Vagina (tissue), 2 donors: ENCODE measurements at regions not wholly inside any gene's neighbourhood (a gene's known extent, or its start where the extent isn't known, plus 50 kb on each side); places are given as distances from the start of the nearest gene placed in this dataset.
"Not testable (repeated sequence)": the region's sequence is repeated elsewhere in the genome, so short reads cannot be mapped to it uniquely, and the experiment has no call there.

Experiments
- DNase-seq, 2 donors: peaks; one replicate each; pipeline ENCODE4 v3.0.0-alpha.2; 2017; ENCODE audit errors: extremely low spot score in 2 of 2
- H3K27ac ChIP-seq: fragments of 200-600 bp; sonication (generic); one replicate; pipeline ENCODE4 v1.5.1; 2019
- H3K27me3 ChIP-seq: fragments of 200-600 bp; sonication (generic); one replicate; pipeline ENCODE4 v1.5.1; 2019
- H3K36me3 ChIP-seq, 2 donors: fragments of 200-600 bp; sonication (generic); one replicate each; pipeline ENCODE4 v1.5.1; 2017 to 2019
- H3K4me1 ChIP-seq: fragments of 200-600 bp; sonication (generic); one replicate; pipeline ENCODE4 v1.5.1; 2019
- H3K4me3 ChIP-seq, 2 donors: fragments of 200-600 bp; sonication (generic); 1 replicate in 1 of 2; 2 replicates in 1 of 2; pipeline ENCODE4 v1.5.1; 2016 to 2019
- H3K9me3 ChIP-seq: fragments of 200-600 bp; sonication (generic); one replicate; pipeline ENCODE4 v1.5.1; 2019
- intact Hi-C: fragments of 100-400 bp; cut with DNase I; formaldehyde crosslinking; loops from one replicate; pipeline ENCODE4 v1.15.1; 2023

DNA sequence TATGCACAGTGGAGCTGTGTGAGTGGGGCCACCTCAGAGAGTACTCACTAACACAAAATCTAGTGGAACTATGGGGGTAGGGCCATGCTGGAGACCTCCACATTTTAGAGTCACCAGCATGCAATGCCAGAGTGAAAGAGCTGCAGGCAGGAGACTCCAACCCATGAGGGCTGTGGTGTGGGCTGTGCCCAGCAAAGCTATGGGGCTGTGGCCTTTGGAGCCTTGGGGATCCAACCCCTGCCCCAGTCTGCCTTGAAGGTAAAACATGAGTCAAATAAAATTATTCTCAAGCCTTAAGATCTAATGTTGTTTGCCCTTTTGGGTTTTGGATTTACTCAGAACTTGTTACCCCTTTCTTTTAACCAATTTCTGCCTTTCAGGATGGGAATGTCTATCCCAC lies 163.8 kb upstream of the ZNF658 start:
- DNase-seq = peak in 1 of 2 donors; percentile 34
- H3K9me3 ChIP-seq, H3K27me3 ChIP-seq, H3K36me3 ChIP-seq, H3K4me3 ChIP-seq, H3K4me1 ChIP-seq, intact Hi-C loops, H3K27ac ChIP-seq: not testable (repeated sequence)

DNA sequence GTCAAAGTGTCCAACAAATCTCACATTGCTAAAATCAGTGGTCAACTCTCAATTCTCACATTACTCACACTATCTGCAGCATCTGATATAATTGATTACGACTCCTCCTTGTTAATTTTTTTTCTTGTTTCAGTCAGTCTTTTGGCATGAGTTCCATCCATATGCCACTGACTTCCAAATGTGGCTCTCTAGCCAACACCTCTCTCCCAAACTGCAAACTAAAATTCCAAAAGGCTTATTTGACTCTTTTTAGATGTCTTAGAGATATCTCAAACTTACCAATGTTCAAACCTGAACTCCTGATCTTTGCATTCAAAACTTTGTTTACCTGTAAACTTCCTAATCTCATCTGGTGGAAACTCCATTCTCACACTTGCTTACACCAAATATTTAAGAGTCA lies 162.1 kb upstream of the ZNF658 start:
- intact Hi-C loops = not testable (repeated sequence)

DNA sequence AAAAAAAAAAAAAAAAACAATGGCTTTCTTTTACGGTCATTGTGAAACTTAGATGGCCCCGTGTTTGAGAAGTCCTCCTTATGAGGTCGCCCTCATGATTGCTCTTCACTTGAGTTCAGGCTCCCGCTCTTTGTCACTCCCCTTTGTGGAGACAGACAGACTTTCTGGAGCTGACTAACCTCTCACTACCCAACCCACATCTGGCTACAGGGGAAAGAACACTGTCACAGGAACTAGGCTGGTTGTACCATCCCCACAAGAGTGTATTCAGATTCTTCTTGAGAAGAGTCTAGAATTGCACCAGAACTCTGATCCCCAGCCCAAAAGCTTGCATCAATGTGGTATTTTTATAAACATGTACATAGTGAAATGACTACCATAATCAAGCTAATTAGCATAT lies 160.4 kb upstream of the ZNF658 start:
- H3K27me3 ChIP-seq, H3K36me3 ChIP-seq, intact Hi-C loops, H3K4me3 ChIP-seq, H3K4me1 ChIP-seq, H3K27ac ChIP-seq, H3K9me3 ChIP-seq, DNase-seq: not testable (repeated sequence)

More for the DNA sequence above, 162.1 kb upstream of the ZNF658 start:
- H3K9me3 ChIP-seq, H3K27me3 ChIP-seq, H3K4me3 ChIP-seq, H3K36me3 ChIP-seq, H3K27ac ChIP-seq, DNase-seq, H3K4me1 ChIP-seq: not testable (repeated sequence)

DNA sequence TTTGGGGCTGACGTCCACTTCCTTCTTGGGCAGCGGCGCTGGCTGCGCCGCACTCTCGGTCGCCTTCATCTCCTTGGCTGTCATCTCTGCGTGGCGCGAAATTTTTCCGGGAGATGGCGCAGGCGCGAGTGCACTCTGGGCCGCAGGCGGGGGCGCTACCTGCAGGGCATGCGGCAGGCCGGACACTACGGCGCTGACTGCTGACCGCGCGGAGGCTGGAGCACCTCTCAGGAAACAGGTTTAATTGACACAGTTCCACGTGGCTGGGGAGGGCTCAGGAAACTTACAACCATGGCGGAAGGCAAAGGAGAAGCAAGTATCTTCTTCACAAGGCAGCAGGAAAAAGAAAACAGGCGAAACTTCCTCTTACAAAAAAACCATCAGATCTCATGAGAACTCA lies 154.7 kb upstream of the ZNF658 start:
- H3K4me1 ChIP-seq, H3K4me3 ChIP-seq, DNase-seq, H3K27ac ChIP-seq, H3K27me3 ChIP-seq, intact Hi-C loops, H3K9me3 ChIP-seq, H3K36me3 ChIP-seq: not testable (repeated sequence)

DNA sequence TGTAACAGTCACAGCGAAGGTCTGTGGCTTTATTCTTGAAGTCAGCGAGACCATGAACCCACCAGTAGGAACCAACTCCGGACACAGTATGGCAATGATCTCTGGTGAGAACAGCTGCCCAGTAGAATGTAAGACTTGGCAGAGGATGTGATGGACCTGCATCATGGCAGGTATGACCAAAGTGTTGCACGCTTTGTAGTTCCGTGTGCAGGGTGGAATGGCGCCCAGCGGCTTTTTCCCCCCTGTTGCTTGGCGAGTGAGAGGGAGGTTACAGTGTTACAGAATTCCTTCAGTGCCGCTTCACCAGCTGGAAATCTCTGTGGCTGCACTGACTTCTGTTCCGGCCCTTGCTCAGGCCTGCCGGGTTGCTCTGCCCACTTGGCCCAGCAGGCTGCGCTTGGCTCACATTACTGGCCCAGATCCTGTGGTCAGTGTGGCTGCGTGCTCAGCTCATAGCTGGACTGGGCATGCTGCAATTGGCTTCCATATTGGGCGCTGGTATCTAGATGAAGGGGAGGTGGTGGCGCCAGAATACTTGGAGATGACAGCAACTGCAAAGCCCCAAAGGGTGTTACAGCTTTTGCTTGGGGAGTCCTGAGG lies 148.1 kb upstream of the ZNF658 start:
- H3K9me3 ChIP-seq, H3K27me3 ChIP-seq, H3K4me3 ChIP-seq, intact Hi-C loops, H3K4me1 ChIP-seq, H3K27ac ChIP-seq, H3K36me3 ChIP-seq: not testable (repeated sequence)
- DNase-seq = peak; percentile 18 to 52

DNA sequence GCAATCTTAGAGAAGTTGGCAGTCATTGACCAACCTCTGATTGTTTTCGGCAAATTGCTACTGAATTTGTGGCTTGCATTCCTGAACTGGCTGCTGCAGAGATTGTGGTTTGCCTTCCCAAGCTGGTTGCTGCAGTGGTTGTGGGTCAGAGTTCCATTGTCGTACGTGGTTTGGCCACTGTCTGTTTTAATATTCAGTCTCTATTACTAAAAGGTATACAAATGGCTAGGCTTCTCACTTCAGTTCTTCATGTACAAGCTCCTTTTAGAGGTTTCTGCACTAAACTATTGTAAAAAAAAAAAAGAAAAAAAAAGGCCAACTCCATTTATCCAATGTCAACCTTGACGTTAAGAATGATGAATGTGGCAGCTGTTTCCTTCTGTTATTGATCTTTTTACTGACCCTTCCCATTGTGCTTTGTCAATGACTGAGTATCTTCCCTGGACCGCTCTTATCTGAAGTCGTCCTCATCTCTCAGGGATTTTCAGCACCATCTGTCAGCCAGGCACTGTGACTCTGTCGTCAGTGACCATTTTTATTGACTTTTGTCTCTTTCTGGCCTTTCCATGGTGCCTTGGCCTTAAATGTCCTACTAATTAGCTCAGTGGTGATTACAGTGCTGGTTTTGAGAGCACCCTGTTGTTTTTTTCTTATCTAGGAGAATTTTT lies 140.6 kb upstream of the ZNF658 start:
- H3K27ac ChIP-seq, H3K4me3 ChIP-seq, intact Hi-C loops, H3K4me1 ChIP-seq, H3K27me3 ChIP-seq, DNase-seq, H3K9me3 ChIP-seq, H3K36me3 ChIP-seq: not testable (repeated sequence)

DNA sequence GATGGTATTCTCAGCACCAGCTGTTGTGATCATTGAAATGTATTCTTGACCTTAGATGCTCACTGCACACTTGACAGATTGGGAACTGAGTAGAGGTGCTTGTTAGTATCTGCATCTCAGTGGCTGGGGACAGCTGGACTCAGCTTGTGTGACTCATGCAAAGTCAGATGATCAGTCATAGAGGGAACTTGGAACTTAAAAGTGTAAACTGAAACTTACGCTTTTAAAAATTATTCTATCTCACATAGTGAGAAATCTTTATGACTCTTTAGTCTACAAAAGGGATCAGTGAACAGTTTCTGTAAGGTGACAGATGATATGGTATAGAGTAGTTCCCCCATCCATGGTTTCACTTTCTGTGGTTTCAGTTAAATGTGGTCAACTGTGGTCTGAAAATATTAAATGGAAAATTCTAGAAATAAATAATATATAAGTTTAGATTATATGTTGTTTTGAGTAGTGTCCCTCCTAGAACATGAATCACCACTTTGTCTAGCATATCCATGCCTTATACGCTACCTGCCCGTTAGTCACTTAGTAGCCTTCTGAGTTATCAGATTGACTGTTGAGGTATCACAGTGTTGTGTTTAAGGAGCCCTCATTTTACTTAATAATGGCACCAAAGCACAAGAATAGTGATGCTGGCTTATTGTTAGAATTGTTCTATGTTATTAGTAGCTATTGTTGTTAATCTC lies 135.6 kb upstream of the ZNF658 start:
- H3K36me3 ChIP-seq, H3K4me3 ChIP-seq, H3K4me1 ChIP-seq, DNase-seq, H3K27me3 ChIP-seq, H3K9me3 ChIP-seq, intact Hi-C loops, H3K27ac ChIP-seq: not testable (repeated sequence)

DNA sequence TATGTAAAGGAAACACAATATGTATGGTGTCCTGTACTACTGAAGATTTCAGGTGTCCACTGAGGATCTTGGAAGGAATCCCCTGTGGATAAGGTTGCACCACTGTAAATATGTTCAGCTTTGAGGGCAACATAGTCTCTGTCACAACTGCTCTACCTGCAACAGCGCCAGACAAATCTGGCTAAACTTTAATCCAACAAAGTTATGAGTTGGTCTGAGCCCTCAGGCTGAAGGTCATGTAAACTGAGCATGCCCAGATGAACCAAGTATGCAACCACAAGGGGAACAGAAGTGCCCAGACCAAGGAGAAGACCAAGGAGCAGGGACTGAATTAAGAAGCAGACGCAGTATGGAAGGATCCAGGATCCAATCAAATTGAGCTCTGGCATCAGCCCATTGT lies 135.0 kb upstream of the ZNF658 start:
- DNase-seq, H3K27ac ChIP-seq, H3K27me3 ChIP-seq, H3K36me3 ChIP-seq, H3K9me3 ChIP-seq, H3K4me3 ChIP-seq, intact Hi-C loops, H3K4me1 ChIP-seq: not testable (repeated sequence)

DNA sequence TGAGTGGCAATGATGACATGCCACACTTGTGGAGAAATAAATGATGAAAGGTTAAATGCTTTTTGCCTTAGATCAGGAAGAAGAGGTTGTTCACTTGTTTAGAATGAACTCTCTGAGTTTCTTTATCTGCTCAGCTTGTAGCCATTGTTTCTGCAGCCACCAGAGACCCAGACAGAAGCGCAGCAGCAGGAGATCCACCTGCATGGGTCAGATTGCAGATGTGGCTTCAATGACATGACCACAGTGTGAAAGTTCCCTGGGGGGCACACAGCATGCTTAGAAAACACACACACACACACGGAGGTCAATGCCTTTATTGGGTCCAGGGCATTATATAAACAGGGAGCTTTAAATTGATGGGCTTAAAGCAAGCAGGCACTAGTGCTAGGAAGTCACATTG lies 129.0 kb upstream of the ZNF658 start:
- H3K36me3 ChIP-seq, H3K9me3 ChIP-seq, H3K4me1 ChIP-seq, H3K4me3 ChIP-seq, intact Hi-C loops, DNase-seq, H3K27ac ChIP-seq, H3K27me3 ChIP-seq: not testable (repeated sequence)

DNA sequence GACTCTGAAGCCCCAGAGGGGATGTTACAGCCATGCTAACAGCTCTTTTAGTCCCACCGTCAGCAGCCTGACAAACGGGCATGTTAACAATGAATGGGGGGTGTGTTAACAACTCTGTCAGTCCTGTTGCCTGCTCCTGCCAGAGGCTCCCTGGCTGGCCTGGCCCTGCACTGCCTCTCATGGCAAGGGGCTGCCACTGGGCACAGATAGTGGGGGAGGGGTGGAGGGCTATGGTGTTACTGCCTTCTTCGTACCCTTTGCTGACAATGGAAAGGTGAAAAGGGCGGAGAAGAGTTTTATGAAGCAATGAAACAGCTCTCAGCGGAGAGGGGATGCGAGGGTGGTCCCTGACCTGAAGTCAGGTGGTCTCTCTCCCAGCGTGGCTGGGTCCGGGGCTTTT lies 125.9 kb upstream of the ZNF658 start:
- H3K27me3 ChIP-seq, H3K9me3 ChIP-seq, H3K27ac ChIP-seq, H3K4me3 ChIP-seq, H3K36me3 ChIP-seq, intact Hi-C loops, DNase-seq, H3K4me1 ChIP-seq: not testable (repeated sequence)

DNA sequence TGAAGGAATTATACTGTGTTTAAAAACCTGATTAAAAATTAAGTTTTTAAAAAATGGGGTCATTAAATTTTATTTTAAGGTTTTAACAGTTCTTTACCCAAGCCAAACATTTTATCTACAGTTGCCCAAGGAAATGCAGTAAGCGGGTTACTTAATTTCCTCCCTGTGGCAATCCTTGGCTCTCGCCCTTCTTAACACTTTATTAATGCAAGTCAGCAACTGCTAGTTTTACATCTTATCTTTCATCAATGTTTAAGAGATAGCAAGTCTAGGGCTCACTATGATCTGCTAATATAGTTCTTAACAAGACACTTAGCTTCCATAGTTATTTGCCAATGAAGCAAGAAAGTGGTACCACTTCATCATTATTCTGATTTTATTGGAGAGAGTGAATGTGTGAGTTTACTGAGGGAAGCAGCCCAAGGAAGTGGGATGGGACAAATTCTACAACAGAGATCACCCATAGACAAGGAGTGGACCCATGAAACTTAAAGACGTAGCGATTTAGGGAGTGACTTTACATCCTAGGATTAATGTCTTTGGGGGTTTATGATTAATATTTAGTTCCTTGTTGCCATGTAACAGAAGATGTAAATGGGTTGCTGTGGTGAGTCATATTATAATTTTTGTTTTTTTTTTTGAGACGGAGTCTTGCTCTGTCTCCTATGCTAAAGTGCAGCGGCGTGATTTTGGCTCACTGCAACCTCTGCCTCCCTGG lies 120.4 kb upstream of the ZNF658 start:
- DNase-seq, H3K4me3 ChIP-seq, H3K27ac ChIP-seq, intact Hi-C loops, H3K4me1 ChIP-seq, H3K36me3 ChIP-seq, H3K27me3 ChIP-seq, H3K9me3 ChIP-seq: not testable (repeated sequence)

DNA sequence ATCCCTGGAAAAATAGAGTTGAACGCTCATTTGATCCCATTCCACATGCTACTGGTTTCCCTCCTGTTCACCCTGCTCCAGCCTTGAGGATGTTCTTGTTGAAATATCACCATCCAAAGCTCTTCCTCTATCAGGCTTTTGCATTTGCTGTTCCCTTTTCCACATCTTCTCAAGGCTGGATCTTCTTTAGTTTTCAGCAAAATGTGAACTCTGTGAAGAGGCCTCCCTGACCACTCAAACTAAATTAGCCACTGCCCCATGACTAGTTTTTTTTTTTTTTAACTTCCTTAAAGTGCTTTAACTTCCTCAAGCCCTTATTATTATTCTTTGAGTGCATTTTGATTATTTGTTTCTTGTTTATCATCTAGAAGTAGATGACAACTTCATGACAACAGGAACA lies 119.3 kb upstream of the ZNF658 start:
- H3K36me3 ChIP-seq, H3K4me1 ChIP-seq, intact Hi-C loops, H3K9me3 ChIP-seq, H3K27me3 ChIP-seq, H3K27ac ChIP-seq, DNase-seq, H3K4me3 ChIP-seq: not testable (repeated sequence)

DNA sequence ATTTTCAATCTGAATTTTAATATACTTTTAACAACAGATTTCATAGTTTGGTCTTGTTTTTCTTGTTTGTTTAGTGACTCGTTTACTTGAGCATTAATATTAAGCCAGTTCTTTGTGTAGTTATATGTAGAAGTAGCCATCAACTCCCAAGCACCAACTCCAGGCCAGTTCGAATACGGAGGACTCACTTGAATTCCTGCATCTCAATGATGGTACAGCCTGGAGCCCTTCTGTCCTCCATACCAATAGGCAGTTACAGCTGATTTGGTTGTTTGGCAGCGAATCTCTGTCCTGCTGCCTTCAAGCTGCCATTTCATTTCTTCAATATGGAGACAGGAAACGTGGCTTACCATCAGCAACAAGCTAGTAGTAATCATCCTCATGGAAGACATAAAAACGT lies 118.5 kb upstream of the ZNF658 start:
- DNase-seq, H3K4me1 ChIP-seq, H3K36me3 ChIP-seq, H3K27me3 ChIP-seq, H3K9me3 ChIP-seq, H3K27ac ChIP-seq, intact Hi-C loops, H3K4me3 ChIP-seq: not testable (repeated sequence)
